ENCODE measurements at regions not wholly inside any gene's neighbourhood (a gene's known extent, or its start where the extent isn't known, plus 50 kb on each side); places are given as distances from the start of the nearest gene placed in this dataset.

DNA sequence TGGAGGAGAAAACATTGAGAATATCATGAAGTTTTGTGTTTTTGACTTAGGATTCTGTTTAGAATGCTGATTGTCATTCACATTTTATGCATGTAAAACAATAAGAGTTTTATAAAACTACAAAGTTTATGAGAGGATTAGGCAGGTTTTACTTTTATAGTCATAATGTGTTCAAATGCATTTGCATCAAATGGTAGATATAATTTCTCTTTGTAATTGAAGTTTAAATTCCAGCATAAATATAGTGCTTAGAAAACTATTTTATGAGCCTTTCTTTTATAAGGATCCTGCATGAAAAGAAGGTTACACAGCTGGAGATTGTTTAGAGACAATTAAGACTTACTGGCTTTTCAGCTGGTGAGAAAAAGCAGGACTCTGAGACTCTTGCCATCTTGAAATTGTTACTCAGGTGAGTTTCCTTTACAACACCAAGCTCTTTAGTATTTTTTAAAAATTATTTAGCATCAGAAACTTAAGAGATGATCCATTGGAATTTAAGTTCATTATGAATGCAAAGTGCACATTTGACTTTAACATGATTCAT, 157.1 kb upstream of the MAN1A1 start:
- TF ChIP-seq, protein P1, sequence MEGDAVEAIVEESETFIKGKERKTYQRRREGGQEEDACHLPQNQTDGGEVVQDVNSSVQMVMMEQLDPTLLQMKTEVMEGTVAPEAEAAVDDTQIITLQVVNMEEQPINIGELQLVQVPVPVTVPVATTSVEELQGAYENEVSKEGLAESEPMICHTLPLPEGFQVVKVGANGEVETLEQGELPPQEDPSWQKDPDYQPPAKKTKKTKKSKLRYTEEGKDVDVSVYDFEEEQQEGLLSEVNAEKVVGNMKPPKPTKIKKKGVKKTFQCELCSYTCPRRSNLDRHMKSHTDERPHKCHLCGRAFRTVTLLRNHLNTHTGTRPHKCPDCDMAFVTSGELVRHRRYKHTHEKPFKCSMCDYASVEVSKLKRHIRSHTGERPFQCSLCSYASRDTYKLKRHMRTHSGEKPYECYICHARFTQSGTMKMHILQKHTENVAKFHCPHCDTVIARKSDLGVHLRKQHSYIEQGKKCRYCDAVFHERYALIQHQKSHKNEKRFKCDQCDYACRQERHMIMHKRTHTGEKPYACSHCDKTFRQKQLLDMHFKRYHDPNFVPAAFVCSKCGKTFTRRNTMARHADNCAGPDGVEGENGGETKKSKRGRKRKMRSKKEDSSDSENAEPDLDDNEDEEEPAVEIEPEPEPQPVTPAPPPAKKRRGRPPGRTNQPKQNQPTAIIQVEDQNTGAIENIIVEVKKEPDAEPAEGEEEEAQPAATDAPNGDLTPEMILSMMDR (conservative IDR thresholded peaks at IDR 0.05): no peak
- TF ChIP-seq ZFX (IDR thresholded peaks at IDR 0.05): no peak

Data from C4-2B (cell line).